ENCODE measurements at regions not wholly inside any gene's neighbourhood (a gene's known extent, or its start where the extent isn't known, plus 50 kb on each side); places are given as distances from the start of the nearest gene placed in this dataset.
A peak's percentile ranks its signal among the peaks of the same experiment; 100 is the strongest.

DNA sequence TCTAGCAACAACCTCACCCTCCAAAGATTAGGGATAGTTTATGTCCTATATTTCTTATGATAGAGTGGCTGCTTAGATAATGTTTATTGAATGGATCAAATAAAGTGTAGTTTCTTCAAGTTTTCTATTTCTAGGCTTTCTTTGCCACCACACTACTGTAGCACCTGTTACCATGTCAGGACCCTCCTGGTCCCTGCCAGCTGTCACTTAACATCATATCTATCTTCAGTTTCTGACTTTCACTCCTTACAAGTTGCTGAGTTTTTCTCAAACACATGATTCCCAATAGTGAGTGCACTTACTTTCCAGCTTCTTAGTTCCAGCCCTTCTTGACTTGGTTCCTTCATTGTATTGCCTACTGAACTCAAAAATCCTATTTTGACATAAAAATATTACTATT lies 593.9 kb upstream of the PITX2 start:
- H3K4me3 ChIP-seq (ENCODE audit: control insufficient read depth, low read depth, low read length): no peak overlapping the region
- DNase-seq (ENCODE audit: low read depth): no peak
- TF ChIP-seq, protein P1, sequence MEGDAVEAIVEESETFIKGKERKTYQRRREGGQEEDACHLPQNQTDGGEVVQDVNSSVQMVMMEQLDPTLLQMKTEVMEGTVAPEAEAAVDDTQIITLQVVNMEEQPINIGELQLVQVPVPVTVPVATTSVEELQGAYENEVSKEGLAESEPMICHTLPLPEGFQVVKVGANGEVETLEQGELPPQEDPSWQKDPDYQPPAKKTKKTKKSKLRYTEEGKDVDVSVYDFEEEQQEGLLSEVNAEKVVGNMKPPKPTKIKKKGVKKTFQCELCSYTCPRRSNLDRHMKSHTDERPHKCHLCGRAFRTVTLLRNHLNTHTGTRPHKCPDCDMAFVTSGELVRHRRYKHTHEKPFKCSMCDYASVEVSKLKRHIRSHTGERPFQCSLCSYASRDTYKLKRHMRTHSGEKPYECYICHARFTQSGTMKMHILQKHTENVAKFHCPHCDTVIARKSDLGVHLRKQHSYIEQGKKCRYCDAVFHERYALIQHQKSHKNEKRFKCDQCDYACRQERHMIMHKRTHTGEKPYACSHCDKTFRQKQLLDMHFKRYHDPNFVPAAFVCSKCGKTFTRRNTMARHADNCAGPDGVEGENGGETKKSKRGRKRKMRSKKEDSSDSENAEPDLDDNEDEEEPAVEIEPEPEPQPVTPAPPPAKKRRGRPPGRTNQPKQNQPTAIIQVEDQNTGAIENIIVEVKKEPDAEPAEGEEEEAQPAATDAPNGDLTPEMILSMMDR (conservative IDR thresholded peaks at IDR 0.05; ENCODE audit: control insufficient read depth, insufficient read depth, low read depth, low read length): no peak

DNA sequence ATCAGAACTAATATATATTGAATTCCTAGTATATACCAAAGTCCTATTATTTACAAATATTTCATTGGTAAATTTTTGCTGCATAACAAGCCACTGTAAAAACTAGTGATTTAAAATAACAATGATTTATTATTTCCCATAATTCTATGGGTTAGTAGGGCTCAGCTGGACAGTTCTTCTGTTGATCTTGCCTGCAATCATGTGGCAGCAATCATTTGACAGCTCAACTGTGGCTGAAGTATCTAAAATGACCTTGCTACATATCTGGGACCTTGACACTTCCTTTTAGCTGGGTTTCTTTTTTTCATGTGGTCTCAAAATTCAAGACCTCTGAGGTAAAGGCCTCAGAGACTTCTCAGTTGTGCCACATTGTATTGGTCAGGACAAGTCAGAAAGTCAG lies 598.5 kb upstream of the PITX2 start:
- DNase-seq (ENCODE audit: low read depth): no peak
- TF ChIP-seq, protein P1 (conservative IDR thresholded peaks at IDR 0.05; ENCODE audit: control insufficient read depth, insufficient read depth, low read depth, low read length): no peak
- H3K4me3 ChIP-seq (ENCODE audit: control insufficient read depth, low read depth, low read length): no peak overlapping the region

DNA sequence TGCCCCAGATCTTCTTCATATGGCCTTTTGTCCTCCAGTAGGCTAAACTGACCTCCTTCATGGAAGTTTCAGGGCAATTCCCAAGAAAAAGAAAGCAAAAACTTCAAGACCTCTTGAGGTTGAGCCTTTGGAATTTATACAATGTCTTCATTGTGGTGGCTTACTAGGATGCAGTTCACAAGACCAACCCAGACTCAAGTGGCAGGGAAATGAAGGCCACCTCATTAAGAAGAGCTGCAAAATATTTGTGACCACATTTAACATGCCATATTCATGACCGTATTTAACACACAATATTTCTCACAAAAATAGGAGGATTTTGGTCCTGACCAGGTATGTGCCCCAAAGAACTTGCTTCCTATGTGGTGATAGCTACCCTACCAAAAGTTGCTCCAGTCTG lies 605.5 kb upstream of the PITX2 start:
- H3K4me3 ChIP-seq (ENCODE audit: control insufficient read depth, low read depth, low read length): no peak overlapping the region
- DNase-seq (ENCODE audit: low read depth): no peak
- TF ChIP-seq, protein P1 (conservative IDR thresholded peaks at IDR 0.05; ENCODE audit: control insufficient read depth, insufficient read depth, low read depth, low read length): no peak

DNA sequence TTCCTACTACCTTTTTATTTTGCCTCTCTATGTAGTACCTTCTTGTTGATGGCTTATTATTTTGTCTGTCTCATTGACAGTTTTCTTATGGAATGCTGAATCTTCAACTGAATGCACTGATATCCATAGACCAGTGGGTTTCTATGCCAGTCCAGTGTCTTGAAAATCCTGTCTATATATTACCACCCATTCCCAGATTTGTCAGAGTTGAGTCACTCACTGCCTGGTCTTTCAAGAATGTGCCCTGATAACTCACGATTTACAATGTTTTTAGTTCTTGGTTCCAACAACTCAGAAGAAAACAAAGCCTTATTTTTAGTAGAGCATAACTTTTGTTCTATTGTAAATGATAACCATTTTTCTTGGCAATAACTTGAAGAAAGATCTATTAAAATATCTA lies 606.0 kb upstream of the PITX2 start:
- DNase-seq (ENCODE audit: low read depth): peak; percentile 37
- TF ChIP-seq, protein P1 (conservative IDR thresholded peaks at IDR 0.05; ENCODE audit: control insufficient read depth, insufficient read depth, low read depth, low read length): no peak
- no peak overlapping the region for H3K4me3 ChIP-seq (ENCODE audit: control insufficient read depth, low read depth, low read length)

DNA sequence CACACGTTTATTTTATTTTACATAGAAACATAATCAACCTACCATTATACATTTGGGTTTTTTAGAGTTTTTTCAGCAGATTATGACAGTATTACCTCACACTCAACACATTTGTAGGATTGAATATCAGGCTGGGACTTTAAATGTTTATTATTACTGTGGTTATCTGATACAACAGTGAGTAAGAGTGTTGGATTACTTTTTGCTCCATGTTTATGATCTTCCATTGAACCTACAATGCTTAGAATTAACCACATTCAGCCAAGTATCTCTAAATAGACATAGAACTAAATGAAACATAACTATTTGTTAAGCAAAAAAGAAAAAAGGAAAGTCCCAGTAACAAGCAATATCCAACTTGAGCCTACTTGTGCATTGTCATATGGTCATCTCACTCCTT lies 607.4 kb upstream of the PITX2 start:
- no peak overlapping the region for H3K4me3 ChIP-seq (ENCODE audit: control insufficient read depth, low read depth, low read length)
- TF ChIP-seq, protein P1 (conservative IDR thresholded peaks at IDR 0.05; ENCODE audit: control insufficient read depth, insufficient read depth, low read depth, low read length): no peak
- peak; percentile 3 for DNase-seq (ENCODE audit: low read depth)

DNA sequence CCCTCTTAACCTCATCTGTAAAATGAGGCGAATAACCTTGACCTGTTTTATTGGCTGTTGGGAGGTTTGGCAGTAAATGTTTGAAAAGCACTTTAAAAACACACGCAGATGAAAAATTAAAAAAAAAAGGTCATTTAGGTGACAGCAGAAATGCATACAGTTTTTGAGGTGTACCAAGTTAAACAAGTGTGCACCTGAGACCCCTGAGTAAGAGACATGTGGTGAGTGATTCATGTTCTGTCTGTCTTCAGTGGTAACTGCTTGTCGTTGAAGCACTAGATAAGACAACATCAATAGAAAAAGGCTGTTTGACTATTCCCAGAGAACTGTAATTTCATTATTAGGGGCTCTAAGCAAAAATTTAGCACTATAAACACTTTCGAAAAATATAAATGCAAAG lies 608.4 kb upstream of the PITX2 start:
- no peak for DNase-seq (ENCODE audit: low read depth)
- no peak overlapping the region for H3K4me3 ChIP-seq (ENCODE audit: control insufficient read depth, low read depth, low read length)
- TF ChIP-seq, protein P1 (conservative IDR thresholded peaks at IDR 0.05; ENCODE audit: control insufficient read depth, insufficient read depth, low read depth, low read length): no peak

DNA sequence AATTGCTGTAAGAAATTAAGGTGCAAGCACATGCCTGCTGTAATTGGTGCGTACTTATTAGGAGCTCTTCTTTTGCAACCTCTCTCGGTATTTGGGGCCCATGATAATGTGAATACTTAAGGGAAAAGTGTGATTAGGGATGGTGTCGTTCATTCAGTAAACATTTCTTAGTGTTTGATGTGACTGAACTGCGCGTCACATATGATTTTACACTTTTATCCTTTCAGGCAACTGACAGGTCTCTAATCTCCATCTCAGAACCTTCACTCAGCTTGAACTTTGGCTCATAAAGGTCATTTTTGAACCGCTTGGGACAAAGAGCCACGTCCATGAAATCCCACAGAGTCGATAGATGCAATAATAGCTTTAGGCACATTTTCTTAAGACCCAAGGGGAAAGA lies 612.1 kb upstream of the PITX2 start:
- DNase-seq (ENCODE audit: low read depth): no peak
- H3K4me3 ChIP-seq (ENCODE audit: control insufficient read depth, low read depth, low read length): no peak overlapping the region
- TF ChIP-seq, protein P1 (conservative IDR thresholded peaks at IDR 0.05; ENCODE audit: control insufficient read depth, insufficient read depth, low read depth, low read length): no peak

Data from fibroblast of mammary gland (primary cell).